Right atrium auricular region (tissue), 2 donors: ENCODE measurements at regions not wholly inside any gene's neighbourhood (a gene's known extent, or its start where the extent isn't known, plus 50 kb on each side); places are given as distances from the start of the nearest gene placed in this dataset.

Experiments used
- DNase-seq: peaks from one replicate; pipeline ENCODE4 v3.0.0-alpha.2; 2019; ENCODE audit warnings: low spot score
- H3K27ac ChIP-seq, 2 donors: fragments of 200-600 bp; sonication (generic); 1 replicate in 1 of 2; 2 replicates in 1 of 2; pipeline ENCODE4 v1.5.1; 2016 to 2019
- H3K27me3 ChIP-seq, 2 donors: fragments of 200-600 bp; sonication (generic); one replicate each; pipeline versions ENCODE4 v1.5.1 to v1.6.0; 2017 to 2019
- H3K36me3 ChIP-seq: fragments of 200-600 bp; sonication (generic); one replicate; pipeline ENCODE4 v1.5.1; 2016
- H3K4me1 ChIP-seq, 2 donors: fragments of 200-600 bp; sonication (generic); one replicate each; pipeline versions ENCODE4 v1.5.1 to v1.6.0; 2017 to 2019
- H3K4me3 ChIP-seq, 2 donors: fragments of 200-600 bp; sonication (generic); 1 replicate in 1 of 2; 2 replicates in 1 of 2; pipeline ENCODE4 v1.5.1; 2017 to 2019; ENCODE audit warnings: mild to moderate bottlenecking in 1 of 2, moderate library complexity in 1 of 2
- H3K9me3 ChIP-seq, 2 donors: fragments of 200-600 bp; sonication (generic); one replicate each; pipeline ENCODE4 v1.5.1; 2019
- TF ChIP-seq, protein P1 (sequence below), 2 donors: fragments of 200-600 bp; sonication (generic); IDR thresholded peaks; one replicate each; pipeline ENCODE4 v1.5.1; 2019; ENCODE audit warnings: antibody characterized with exemption in 2 of 2

DNA sequence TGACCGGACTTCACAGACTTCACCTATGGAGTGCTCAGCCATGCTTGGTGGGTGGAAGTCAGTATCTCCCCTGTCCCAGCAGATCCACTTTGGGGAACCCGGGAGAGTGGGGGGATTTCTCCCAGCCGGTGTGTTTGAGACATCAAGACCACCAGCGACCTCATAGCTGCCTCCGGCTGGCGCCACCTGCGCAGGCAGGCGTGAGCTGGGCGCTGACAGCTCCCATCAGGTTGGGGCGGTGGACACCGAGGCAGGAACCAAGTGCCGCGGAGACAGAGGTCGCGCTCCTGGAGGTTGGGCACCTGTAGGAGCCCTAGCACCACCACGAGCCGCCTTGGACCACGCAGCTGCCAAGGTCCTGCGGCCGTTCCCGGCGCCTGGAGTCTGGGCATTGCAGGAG is 124.0 kb upstream of the LARP1 start:
- no peak overlapping the region for H3K27ac ChIP-seq
- no peaks in the 10 kb centered on the region for H3K36me3 ChIP-seq
- TF ChIP-seq, protein P1, sequence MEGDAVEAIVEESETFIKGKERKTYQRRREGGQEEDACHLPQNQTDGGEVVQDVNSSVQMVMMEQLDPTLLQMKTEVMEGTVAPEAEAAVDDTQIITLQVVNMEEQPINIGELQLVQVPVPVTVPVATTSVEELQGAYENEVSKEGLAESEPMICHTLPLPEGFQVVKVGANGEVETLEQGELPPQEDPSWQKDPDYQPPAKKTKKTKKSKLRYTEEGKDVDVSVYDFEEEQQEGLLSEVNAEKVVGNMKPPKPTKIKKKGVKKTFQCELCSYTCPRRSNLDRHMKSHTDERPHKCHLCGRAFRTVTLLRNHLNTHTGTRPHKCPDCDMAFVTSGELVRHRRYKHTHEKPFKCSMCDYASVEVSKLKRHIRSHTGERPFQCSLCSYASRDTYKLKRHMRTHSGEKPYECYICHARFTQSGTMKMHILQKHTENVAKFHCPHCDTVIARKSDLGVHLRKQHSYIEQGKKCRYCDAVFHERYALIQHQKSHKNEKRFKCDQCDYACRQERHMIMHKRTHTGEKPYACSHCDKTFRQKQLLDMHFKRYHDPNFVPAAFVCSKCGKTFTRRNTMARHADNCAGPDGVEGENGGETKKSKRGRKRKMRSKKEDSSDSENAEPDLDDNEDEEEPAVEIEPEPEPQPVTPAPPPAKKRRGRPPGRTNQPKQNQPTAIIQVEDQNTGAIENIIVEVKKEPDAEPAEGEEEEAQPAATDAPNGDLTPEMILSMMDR (IDR thresholded peaks at IDR 0.05): no peak
- H3K4me3 ChIP-seq: no peak overlapping the region
- H3K27me3 ChIP-seq: no peaks in the 10 kb centered on the region
- no peak for DNase-seq
- H3K4me1 ChIP-seq: no peaks in the 10 kb centered on the region
- H3K9me3 ChIP-seq: no peaks in the 10 kb centered on the region

DNA sequence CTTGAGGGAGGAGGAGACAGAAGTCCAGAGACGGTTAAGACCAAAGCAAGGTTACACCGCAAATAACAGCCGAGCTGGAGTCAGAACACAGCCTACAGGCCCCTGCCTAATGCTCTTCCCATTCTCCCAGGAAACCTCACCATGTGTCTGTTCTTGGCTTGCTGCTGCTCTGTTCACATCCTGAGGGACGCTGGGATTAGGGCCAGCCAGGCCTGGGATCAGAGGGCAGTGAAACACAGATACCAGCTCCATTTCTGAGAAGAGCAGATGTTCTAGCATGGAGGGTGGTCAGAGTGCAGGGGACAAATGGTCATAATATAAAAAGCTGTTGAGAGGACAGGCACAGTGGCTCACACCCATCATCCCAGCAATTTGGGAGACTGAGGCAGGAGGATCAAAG is 124.8 kb upstream of the LARP1 start:
- H3K36me3 ChIP-seq: no peaks in the 10 kb centered on the region
- no peaks in the 10 kb centered on the region for H3K4me1 ChIP-seq
- TF ChIP-seq, protein P1 (IDR thresholded peaks at IDR 0.05): no peak
- H3K9me3 ChIP-seq: no peaks in the 10 kb centered on the region
- DNase-seq: no peak
- H3K27me3 ChIP-seq: no peaks in the 10 kb centered on the region
- H3K4me3 ChIP-seq: no peak overlapping the region
- no peak overlapping the region for H3K27ac ChIP-seq

DNA sequence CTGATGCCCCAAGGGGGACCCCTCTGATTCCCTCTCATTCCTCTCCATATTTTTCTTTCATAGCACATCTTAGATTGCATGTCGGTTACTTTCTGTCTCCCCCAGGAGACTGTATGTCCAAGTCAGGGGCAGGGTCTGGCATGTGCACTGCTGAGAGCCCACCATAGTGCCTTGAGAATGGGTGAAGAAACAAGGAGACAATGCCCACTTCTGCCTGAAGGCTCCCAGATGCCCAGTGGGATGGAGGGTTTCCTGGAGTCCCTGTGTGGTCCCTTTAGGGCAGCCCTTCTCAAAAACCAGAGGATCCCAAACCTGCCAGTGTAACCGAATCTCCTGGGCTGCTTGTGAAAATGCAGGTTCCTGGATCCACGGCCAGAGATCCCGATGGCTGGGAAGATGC is 126.5 kb upstream of the LARP1 start:
- no peaks in the 10 kb centered on the region for H3K36me3 ChIP-seq
- no peak for DNase-seq
- TF ChIP-seq, protein P1 (IDR thresholded peaks at IDR 0.05): no peak
- no peaks in the 10 kb centered on the region for H3K4me1 ChIP-seq
- H3K27me3 ChIP-seq: no peaks in the 10 kb centered on the region
- H3K27ac ChIP-seq: no peak overlapping the region
- no peaks in the 10 kb centered on the region for H3K9me3 ChIP-seq
- H3K4me3 ChIP-seq: no peak overlapping the region

DNA sequence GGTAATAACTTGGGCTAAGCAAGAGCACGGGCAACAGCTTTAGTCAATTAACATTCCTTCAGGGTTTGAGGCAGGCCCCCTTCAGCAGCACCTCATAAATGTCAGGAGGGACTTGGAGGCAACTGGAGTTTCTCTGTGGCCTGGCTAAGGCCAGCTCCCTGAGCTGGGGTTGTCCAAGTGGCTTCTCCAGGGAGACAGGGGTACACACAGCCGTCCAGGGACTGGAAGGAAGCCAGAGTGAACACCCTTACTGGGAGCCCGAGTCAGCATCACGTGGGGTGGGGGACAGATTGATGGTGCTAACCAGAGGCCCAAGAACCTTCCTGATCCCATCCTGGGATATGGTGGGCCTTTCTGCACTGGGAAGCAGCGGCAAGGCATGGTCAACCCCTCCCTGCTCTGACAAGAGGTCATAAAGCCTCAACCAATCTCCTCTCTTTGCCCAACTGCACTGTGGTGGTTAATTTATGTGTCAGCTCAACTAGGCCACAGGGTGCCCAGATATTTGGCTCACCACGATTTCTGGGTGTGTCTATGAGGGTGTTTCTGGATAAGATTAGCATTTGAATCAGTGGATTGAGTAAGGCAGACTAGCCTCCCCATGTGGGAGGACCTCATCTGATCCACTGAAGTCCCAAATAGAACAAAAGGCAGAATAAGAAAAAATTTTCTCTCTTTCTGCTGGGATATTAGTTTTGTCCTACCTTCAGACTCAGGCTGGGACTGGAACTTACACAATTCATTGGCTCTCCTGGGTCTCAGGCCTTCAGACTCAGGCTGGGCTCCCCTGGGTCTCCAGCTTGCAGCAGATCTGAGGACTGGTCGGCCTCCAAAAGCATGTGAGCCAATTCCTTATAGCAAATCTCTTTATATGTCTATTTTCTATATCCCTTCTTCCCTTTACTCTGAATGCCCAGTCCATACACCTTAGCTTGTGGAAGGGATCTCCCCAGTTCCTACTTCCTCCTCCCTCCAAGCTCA is 127.2 kb upstream of the LARP1 start:
- Histone ChIP-seq H3K27me3 (no peaks in the 10 kb centered on the region), H3K4me3 (no peak overlapping the region), H3K36me3 (no peaks in the 10 kb centered on the region), H3K27ac (no peak overlapping the region), H3K4me1 (no peaks in the 10 kb centered on the region), H3K9me3 (no peaks in the 10 kb centered on the region)
- no peak for DNase-seq
- TF ChIP-seq, protein P1 (IDR thresholded peaks at IDR 0.05): no peak

DNA sequence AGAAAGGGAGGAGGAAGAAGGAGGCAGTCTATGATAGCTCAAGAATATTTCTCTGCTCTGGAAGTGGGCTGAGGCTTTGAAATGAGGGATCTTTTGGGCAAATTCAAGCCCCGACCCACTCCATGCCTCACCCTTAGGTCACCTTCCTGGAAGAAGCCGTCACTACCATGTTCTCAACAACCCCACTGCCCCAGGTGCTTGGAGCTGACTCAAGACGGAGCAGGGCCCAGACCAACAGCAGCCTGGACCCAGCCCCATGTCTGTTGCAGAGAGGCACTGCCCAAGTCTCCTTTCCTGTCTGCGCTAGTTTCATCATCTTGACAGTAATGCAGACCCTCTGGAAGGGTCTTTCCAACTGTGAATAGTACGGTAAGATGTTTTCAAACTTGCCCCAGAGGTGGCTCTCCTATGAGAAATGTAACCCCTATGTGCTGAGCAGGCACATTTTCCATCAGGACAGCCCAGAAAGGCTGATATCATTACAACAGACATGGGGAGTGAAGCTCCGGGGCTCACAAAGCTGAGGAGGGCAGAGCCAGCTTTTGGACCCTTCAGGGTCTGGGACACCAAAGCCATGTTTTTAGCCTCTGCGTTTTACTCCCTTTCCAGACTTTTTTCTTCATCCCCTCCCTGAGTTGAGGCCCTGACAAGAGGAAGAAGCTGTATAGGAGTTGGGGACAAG is 128.2 kb upstream of the LARP1 start:
- no peak overlapping the region for H3K4me3 ChIP-seq
- H3K4me1 ChIP-seq: no peaks in the 10 kb centered on the region
- DNase-seq: no peak
- H3K36me3 ChIP-seq: no peaks in the 10 kb centered on the region
- no peaks in the 10 kb centered on the region for H3K9me3 ChIP-seq
- no peak overlapping the region for H3K27ac ChIP-seq
- no peaks in the 10 kb centered on the region for H3K27me3 ChIP-seq
- TF ChIP-seq, protein P1 (IDR thresholded peaks at IDR 0.05): no peak
